SK-N-SH (cell line): ENCODE measurements at regions not wholly inside any gene's neighbourhood (a gene's known extent, or its start where the extent isn't known, plus 50 kb on each side); places are given as distances from the start of the nearest gene placed in this dataset.
"Not testable (repeated sequence)": the region's sequence is repeated elsewhere in the genome, so short reads cannot be mapped to it uniquely, and the experiment has no call there.

Experiments
- CTCF ChIA-PET: fragments of 300-600, 350-600 bp; formaldehyde crosslinking; extraction: SDS; loops from one replicate; lab custom pipeline; 2021; lab: Yijun Ruan, JAX
- POLR2A ChIA-PET: fragments of 350-600 bp; sonication (Branson Sonifier 250); formaldehyde crosslinking; extraction: SDS; loops from one replicate; lab custom pipeline; 2020; ENCODE audit warnings: antibody characterized with exemption, inconsistent platforms; lab: Yijun Ruan, JAX
- DNase-seq: peaks from one replicate; pipeline ENCODE4 v3.0.0; 2012
- H2AFZ ChIP-seq: fragments of 200-600 bp; sonication (generic); 2 replicates; pipeline ENCODE4 v1.8.1; 2016; ENCODE audit warnings: antibody characterized with exemption, mild to moderate bottlenecking, low read depth
- H3F3A ChIP-seq: fragments of 200-600 bp; sonication (generic); replicated peaks from 2 replicates; pipeline ENCODE3; 2016; ENCODE audit warnings: antibody characterized with exemption, mild to moderate bottlenecking; ENCODE audit not compliant: insufficient read depth
- H3K27ac ChIP-seq, 2 experiments: fragments of 200-500 bp in 1 of 2; fragments of 200-600 bp in 1 of 2; sonication (Bioruptor generic) in 1 of 2; sonication (generic), shearing (Covaris generic) in 1 of 2; 2 replicates each; pipeline versions ENCODE4 v1.5.1 to v1.6.1; 2014 to 2016; ENCODE audit warnings: low read depth in 2 of 2, inconsistent platforms in 1 of 2, low read length in 1 of 2, mild to moderate bottlenecking in 1 of 2, mixed read lengths in 1 of 2
- H3K27me3 ChIP-seq: fragments of 200-600 bp; sonication (generic), shearing (Covaris generic); 2 replicates; pipeline ENCODE4 v1.6.1; 2016; ENCODE audit warnings: mixed run types; ENCODE audit not compliant: insufficient read depth
- H3K36me3 ChIP-seq, 2 experiments: fragments of 200-500 bp in 1 of 2; fragments of 200-600 bp in 1 of 2; sonication (Bioruptor generic) in 1 of 2; sonication (generic) in 1 of 2; replicated peaks in 1 of 2; 2 replicates each; pipeline versions ENCODE3 to v1.5.1; 2014 to 2016; ENCODE audit warnings: low read length in 1 of 2, mild to moderate bottlenecking in 1 of 2; ENCODE audit not compliant: insufficient read depth in 2 of 2, control insufficient read depth in 1 of 2
- H3K4me1 ChIP-seq, 2 experiments: fragments of 200-500 bp in 1 of 2; fragments of 200-600 bp in 1 of 2; sonication (Bioruptor generic) in 1 of 2; sonication (generic), shearing (Covaris generic) in 1 of 2; 2 replicates each; pipeline versions ENCODE4 v1.5.1 to v1.6.1; 2014 to 2016; ENCODE audit warnings: low read depth in 1 of 2, low read length in 1 of 2, mixed run types in 1 of 2; ENCODE audit not compliant: insufficient read depth in 2 of 2, control insufficient read depth in 1 of 2
- H3K4me2 ChIP-seq: fragments of 200-600 bp; sonication (generic), shearing (Covaris generic); 2 replicates; pipeline ENCODE4 v1.6.1; 2017; ENCODE audit warnings: mixed run types
- H3K4me3 ChIP-seq, 2 experiments: fragments of 200-500 bp in 1 of 2; fragments of 200-600 bp in 1 of 2; sonication (Bioruptor generic) in 1 of 2; sonication (generic), shearing (Covaris generic) in 1 of 2; 2 replicates each; pipeline versions ENCODE4 v1.5.1 to v1.8.1; 2014 to 2016; ENCODE audit warnings: low read depth in 2 of 2, inconsistent platforms in 1 of 2, low read length in 1 of 2, mild to moderate bottlenecking in 1 of 2, mixed read lengths in 1 of 2, moderate library complexity in 1 of 2
- H3K79me2 ChIP-seq: fragments of 200-600 bp; sonication (generic); 2 replicates; pipeline ENCODE4 v1.8.1; 2017; ENCODE audit warnings: mild to moderate bottlenecking; ENCODE audit not compliant: insufficient read depth
- H3K9ac ChIP-seq: fragments of 200-600 bp; sonication (generic); 2 replicates; pipeline ENCODE4 v1.6.1; 2017; ENCODE audit warnings: mixed run types
- H3K9me2 ChIP-seq: fragments of 200-600 bp; sonication (generic); 2 replicates; pipeline ENCODE4 v1.6.1; 2017; ENCODE audit warnings: mixed run types
- H3K9me3 ChIP-seq: fragments of 200-600 bp; sonication (generic); 2 replicates; pipeline ENCODE4 v1.6.1; 2017; ENCODE audit warnings: mixed run types, mild to moderate bottlenecking, moderate library complexity
- H4K20me1 ChIP-seq: fragments of 200-600 bp; sonication (generic); 2 replicates; pipeline ENCODE4 v1.6.1; 2017; ENCODE audit warnings: mild to moderate bottlenecking, mixed run types; ENCODE audit not compliant: insufficient read depth
- CHD2 ChIP-seq: fragments of 150-350 bp; IDR thresholded peaks from 2 replicates; pipeline ENCODE4 v1.6.1; 2018; ENCODE audit warnings: low read length; ENCODE audit not compliant: partially characterized antibody
- ELF1 ChIP-seq: IDR thresholded peaks from 2 replicates; pipeline ENCODE4 v1.4.0; 2012
- EP300 ChIP-seq, 2 experiments: IDR thresholded peaks; 2 replicates each; pipeline versions ENCODE4 v1.4.0 to v1.6.1; 2012; ENCODE audit warnings: borderline replicate concordance in 1 of 2, low read depth in 1 of 2, low read length in 1 of 2
- FOXJ3 ChIP-seq: sonication (generic); formaldehyde crosslinking; IDR thresholded peaks from 2 replicates; pipeline ENCODE4 v1.5.1; 2020; ENCODE audit warnings: mild to moderate bottlenecking, missing genetic modification reagents
- JUND ChIP-seq: IDR thresholded peaks from 2 replicates; pipeline ENCODE4 v1.4.0; 2012
- MXI1 ChIP-seq: IDR thresholded peaks from 2 replicates; pipeline ENCODE4 v1.6.1; 2012; ENCODE audit warnings: mild to moderate bottlenecking, low read depth, low read length, improper control_type of control experiment
- RAD21 ChIP-seq: IDR thresholded peaks from 2 replicates; pipeline ENCODE4 v1.6.1; 2012; ENCODE audit warnings: mild to moderate bottlenecking, low read length
- RCOR1 ChIP-seq: fragments of 150-350 bp; IDR thresholded peaks from 2 replicates; pipeline ENCODE4 v1.6.1; 2017; ENCODE audit warnings: antibody characterized with exemption, low read length
- TCF12 ChIP-seq: IDR thresholded peaks from 2 replicates; pipeline ENCODE4 v1.4.0; 2012
- WGBS: methylation state at CpG from one replicate; pipeline ENCODE4 v1.1.6; 2017; ENCODE audit warnings: low lambda C conversion rate; 5-methylcytosine and 5-hydroxymethylcytosine counted together

DNA sequence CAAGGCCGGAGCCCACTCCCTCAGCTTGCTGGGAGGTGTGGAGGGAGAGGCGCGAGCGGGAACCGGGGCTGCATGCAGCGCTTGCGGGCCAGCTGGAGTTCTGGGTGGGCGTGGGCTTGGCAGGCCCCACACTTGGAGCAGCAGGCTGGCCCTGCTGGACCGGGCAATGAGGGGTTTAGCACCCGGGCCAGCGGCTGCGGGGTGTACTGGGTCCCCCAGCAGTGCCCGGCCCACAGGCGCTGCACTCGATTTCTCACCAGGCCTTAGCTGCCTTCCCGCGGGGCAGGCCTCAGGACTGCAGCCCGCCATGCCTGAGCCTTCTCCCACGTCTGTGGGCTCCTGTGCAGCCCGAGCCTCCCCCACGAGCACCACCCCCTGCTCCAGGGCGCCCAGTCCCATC is 62.3 kb upstream of the CNTLN start:
- WGBS, result 80% methylated on average over 5 of the region's 22 CpGs
- not testable (repeated sequence) for DNase-seq
- CTCF ChIA-PET, result interaction anchor here (1.6 kb wide), 1 partner anchor 391 kb away, joined by 3 read pairs; no protein-coding TSS in a partner anchor

DNA sequence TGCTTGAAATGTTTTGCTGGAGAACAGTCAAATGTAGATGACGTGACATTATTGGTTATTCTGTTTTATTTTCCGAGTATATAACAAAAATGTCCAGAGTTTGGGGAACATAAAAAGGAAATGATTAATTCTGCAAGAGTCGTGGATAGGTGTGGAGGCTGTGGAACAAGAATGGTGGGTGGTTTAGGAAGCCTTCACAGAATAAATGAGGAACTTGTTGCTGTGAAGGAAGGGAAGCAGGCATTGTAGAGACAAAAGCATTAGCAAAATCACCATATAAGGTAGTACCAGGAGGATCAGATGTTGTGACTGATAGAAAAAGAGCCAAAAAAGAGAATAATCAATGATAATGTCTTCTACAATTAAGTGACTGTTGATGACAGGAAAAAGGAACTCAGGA is 66.2 kb upstream of the CNTLN start:
- no peak for TF ChIP-seq JUND
- no peak for TF ChIP-seq ELF1
- Histone ChIP-seq H3K79me2 (no peaks in the 10 kb centered on the region), H3K9ac (no peak overlapping the region), H3F3A (no peaks in the 10 kb centered on the region), H3K27ac (no peak overlapping the region), H3K9me2 (no peaks in the 10 kb centered on the region), H3K36me3 (no peaks in the 10 kb centered on the region), H4K20me1 (no peaks in the 10 kb centered on the region), H3K4me2 (no peak overlapping the region), H2AFZ (no peak overlapping the region), H3K4me3 (no peak overlapping the region), H3K9me3 (no peaks in the 10 kb centered on the region), H3K27me3 (no peaks in the 10 kb centered on the region), H3K4me1 (peaks cover 0 to 13% of the 10 kb centered on the region in 2 experiments; a peak in 2 of 4 replicates)
- ChIA-PET POLR2A (no interaction called here), CTCF (no interaction called here)
- no peak for DNase-seq
- 81% methylated on average over 3 of the region's 3 CpGs for WGBS

More for the DNA sequence above, 62.3 kb upstream of the CNTLN start:
- H3K4me1 ChIP-seq, H3K27me3 ChIP-seq, H3K4me2 ChIP-seq, H3K9me2 ChIP-seq, H2AFZ ChIP-seq, POLR2A ChIA-PET, H3K79me2 ChIP-seq, H3K9me3 ChIP-seq, H3F3A ChIP-seq, H3K36me3 ChIP-seq, H3K27ac ChIP-seq, H3K4me3 ChIP-seq, H4K20me1 ChIP-seq, H3K9ac ChIP-seq: not testable (repeated sequence)

DNA sequence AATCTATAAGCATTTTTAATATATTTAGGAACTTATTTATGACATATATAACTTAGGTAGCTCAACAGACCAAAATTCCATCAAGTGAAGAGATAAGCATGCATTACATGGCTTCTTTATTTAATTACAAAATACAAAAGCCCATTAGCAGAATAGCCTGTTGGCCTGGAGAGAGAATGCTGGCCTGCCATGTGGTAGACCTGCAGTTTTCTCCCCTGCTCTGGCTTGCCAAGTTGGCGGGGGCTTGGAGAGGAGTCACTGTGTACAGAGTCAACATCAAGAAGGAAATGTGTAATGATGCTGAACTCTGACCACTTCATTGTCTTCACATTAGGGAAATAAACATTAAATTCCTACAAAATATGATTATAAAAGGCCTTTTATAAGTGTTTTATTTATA is 69.8 kb upstream of the CNTLN start:
- no peaks in the 10 kb centered on the region for H3K9me2 ChIP-seq
- H3K36me3 ChIP-seq, result no peaks in the 10 kb centered on the region
- no peaks in the 10 kb centered on the region for H4K20me1 ChIP-seq
- ChIA-PET CTCF (interaction anchor here (0.6 to 3.2 kb wide), 6 partner anchors 12 to 425 kb away, joined by 3 to 25 read pairs (median 4); no protein-coding TSS in a partner anchor), POLR2A (no interaction called here)
- H3K79me2 ChIP-seq, result no peaks in the 10 kb centered on the region
- peak overlapping the region in 1 of 2 experiments; percentile 98; a peak in 2 of 4 replicates for H3K27ac ChIP-seq
- peak overlapping the region; percentile 1; the same call in 1 of the 2 replicates for H2AFZ ChIP-seq
- DNase-seq, result peak; percentile 78
- no peak overlapping the region for H3K4me2 ChIP-seq
- TF ChIP-seq FOXJ3 (CRISPR knock-in tag) (no peak; the same call in 1 of the 2 replicates), TCF12 (peak; percentile 12; the same call in 1 of the 2 replicates), ELF1 (no peak), RAD21 (peak; percentile 51), EP300 (IDR thresholded peaks at IDR 0.05; ENCODE audit: borderline replicate concordance in 1 of 2, low read depth in 1 of 2, low read length in 1 of 2) (peak in 1 of 2 experiments; percentile 91; a peak in 2 of 4 replicates), RCOR1 (peak; percentile 94), CHD2 (peak; percentile 46), MXI1 (peak; percentile 61; the same call in 1 of the 2 replicates)
- peaks cover 0 to 23% of the 10 kb centered on the region in 2 experiments; a peak in 2 of 4 replicates for H3K4me1 ChIP-seq
- no peaks in the 10 kb centered on the region for H3K9me3 ChIP-seq
- no peak overlapping the region for H3K9ac ChIP-seq
- H3F3A ChIP-seq, result no peaks in the 10 kb centered on the region
- H3K27me3 ChIP-seq, result no peaks in the 10 kb centered on the region
- H3K4me3 ChIP-seq, result no peak overlapping the region
- 56% methylated on average over 1 of the region's 1 CpG for WGBS
